ENCODE measurements at regions not wholly inside any gene's neighbourhood (a gene's known extent, or its start where the extent isn't known, plus 50 kb on each side); places are given as distances from the start of the nearest gene placed in this dataset.

DNA sequence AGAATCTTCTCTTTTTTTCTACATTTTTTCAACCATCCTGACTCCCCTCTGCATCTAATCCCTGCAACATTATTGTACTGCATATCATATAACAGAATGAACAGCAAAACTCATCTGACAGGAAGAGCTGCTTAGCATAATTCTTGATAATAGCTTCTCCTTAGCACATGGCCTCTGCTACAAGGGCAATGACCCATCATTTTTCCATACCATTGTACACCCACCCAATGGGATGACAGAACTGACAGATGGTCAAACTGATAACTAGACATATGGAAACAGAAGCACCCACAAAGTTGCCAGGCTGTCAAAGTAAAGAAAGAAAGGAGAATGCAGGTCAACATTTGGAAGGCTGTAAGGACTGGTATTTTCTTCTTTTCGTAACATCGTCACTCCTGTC, 390.4 kb upstream of the USP15 start:
- H3K27ac Mint-ChIP-seq = no peak overlapping the region
- H3K36me3 Mint-ChIP-seq (ENCODE audit: low read depth) = no peaks in the 10 kb centered on the region
- no peak overlapping the region for H3K4me3 Mint-ChIP-seq
- H3K9me3 Mint-ChIP-seq = no peaks in the 10 kb centered on the region
- H3K4me1 Mint-ChIP-seq = peaks cover 7% of the 10 kb centered on the region
- no peaks in the 10 kb centered on the region for H3K27me3 Mint-ChIP-seq (ENCODE audit: low read depth)
- TF ChIP-seq, protein P1, sequence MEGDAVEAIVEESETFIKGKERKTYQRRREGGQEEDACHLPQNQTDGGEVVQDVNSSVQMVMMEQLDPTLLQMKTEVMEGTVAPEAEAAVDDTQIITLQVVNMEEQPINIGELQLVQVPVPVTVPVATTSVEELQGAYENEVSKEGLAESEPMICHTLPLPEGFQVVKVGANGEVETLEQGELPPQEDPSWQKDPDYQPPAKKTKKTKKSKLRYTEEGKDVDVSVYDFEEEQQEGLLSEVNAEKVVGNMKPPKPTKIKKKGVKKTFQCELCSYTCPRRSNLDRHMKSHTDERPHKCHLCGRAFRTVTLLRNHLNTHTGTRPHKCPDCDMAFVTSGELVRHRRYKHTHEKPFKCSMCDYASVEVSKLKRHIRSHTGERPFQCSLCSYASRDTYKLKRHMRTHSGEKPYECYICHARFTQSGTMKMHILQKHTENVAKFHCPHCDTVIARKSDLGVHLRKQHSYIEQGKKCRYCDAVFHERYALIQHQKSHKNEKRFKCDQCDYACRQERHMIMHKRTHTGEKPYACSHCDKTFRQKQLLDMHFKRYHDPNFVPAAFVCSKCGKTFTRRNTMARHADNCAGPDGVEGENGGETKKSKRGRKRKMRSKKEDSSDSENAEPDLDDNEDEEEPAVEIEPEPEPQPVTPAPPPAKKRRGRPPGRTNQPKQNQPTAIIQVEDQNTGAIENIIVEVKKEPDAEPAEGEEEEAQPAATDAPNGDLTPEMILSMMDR (IDR thresholded peaks at IDR 0.05; ENCODE audit: unreplicated experiment in 3 of 3) = no peak

DNA sequence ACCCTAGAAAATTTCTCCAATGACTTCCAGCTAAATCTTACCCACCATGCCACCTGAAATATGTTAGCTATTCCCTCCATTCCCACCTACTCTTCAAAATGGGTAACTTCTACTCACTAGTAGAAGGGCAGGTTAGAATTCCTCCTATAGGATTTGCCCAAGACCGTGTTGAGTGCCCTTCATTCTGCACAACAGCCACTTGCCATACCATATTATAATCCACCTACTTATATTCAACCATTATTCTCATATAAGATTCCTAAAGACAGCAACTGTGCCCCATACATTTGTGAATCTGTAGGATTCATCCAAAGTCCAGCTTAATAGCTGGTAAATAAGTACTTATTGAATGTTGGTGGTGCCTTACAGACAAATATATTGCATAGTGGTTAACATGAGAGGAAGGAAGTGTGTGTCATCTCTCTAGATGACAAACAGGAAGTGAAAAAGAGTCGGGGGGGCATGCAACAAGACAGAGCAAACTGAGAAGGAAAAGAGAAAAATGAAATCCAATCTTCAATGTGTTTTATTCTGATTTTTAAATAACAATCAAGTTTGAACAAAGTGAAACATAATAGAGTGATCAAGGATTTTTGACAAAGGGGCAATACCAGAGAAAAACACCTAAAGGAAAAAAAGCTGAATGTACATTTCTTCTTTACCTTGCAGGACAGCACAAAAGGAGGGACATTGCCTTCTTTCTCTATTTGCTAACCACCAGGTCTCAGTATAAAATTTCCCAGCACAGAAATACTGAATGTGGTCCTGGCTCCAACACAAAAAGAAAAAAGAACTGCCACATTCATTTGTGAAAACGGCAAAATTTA, 389.3 kb upstream of the USP15 start:
- TF ChIP-seq, protein P1 (IDR thresholded peaks at IDR 0.05; ENCODE audit: unreplicated experiment in 3 of 3) = no peak
- no peak overlapping the region for H3K27ac Mint-ChIP-seq

DNA sequence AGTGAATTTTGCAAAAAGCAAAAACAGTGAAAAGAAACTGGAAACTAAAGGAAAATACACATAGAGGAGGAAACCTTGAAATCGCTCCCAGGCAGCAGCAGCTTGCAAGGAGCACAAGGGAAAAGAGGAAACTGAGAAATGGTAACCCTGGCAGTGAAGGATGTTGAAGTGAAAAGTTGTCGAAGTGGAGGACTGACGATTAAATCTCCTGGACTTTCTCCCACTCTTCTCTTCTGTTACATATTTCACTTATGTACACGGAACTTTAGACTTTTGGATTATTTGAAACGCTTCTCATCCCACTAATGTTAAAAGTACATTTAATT, 388.8 kb upstream of the USP15 start:
- no peaks in the 10 kb centered on the region for H3K36me3 Mint-ChIP-seq (ENCODE audit: low read depth)
- no peaks in the 10 kb centered on the region for H3K27me3 Mint-ChIP-seq (ENCODE audit: low read depth)
- no peak overlapping the region for H3K27ac Mint-ChIP-seq
- TF ChIP-seq, protein P1 (IDR thresholded peaks at IDR 0.05; ENCODE audit: unreplicated experiment in 3 of 3) = no peak
- H3K4me3 Mint-ChIP-seq = no peak overlapping the region
- H3K4me1 Mint-ChIP-seq = no peaks in the 10 kb centered on the region
- no peaks in the 10 kb centered on the region for H3K9me3 Mint-ChIP-seq

More for the DNA sequence above, 389.3 kb upstream of the USP15 start:
- H3K9me3 Mint-ChIP-seq = no peaks in the 10 kb centered on the region
- H3K4me1 Mint-ChIP-seq = no peaks in the 10 kb centered on the region
- no peaks in the 10 kb centered on the region for H3K36me3 Mint-ChIP-seq (ENCODE audit: low read depth)
- H3K27me3 Mint-ChIP-seq (ENCODE audit: low read depth) = no peaks in the 10 kb centered on the region
- no peak overlapping the region for H3K4me3 Mint-ChIP-seq

DNA sequence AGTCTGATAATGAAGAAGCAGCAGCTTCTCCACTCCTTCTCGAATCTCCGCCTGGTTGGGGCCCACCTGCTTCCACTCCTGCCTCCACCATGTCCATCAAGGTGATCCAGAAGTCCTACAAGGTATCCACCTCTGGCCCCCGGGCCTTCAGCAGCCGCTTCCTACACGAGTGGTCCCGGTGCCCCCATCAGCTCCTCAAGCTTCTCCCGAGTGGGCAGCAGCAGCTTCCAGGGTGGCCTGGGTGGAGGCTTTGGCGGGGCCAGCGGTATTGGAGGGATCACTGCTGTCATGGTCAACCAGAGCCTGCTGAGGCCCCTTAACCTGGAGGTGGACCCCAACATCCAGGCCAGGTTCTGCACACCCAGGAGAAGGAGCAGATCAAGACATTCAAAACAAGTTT, 381.0 kb upstream of the USP15 start:
- H3K27me3 Mint-ChIP-seq (ENCODE audit: low read depth) = no peaks in the 10 kb centered on the region
- H3K36me3 Mint-ChIP-seq (ENCODE audit: low read depth) = no peaks in the 10 kb centered on the region
- H3K27ac Mint-ChIP-seq = no peak overlapping the region
- TF ChIP-seq, protein P1 (IDR thresholded peaks at IDR 0.05; ENCODE audit: unreplicated experiment in 3 of 3) = no peak
- H3K9me3 Mint-ChIP-seq = peaks cover 2% of the 10 kb centered on the region
- no peaks in the 10 kb centered on the region for H3K4me1 Mint-ChIP-seq
- no peak overlapping the region for H3K4me3 Mint-ChIP-seq

DNA sequence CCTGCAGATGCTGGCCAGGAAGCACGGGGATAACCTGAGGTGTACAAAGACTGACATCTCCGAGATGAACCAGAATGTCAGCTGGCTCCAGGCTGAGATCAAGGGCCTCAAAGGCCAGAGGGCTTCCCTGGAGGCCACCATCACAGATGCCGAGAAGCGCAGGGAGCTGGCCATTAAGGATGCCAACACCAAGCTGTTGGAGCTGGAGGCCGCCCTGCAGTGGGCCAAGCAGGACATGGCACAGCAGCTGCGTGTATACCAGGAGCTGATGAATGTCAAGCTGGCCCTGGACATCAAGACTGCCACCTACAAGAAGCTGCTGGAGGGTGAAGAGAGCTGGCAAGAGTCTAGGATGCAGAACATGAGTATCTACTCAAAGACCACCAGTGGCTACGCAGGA, 380.0 kb upstream of the USP15 start:
- TF ChIP-seq, protein P1 (IDR thresholded peaks at IDR 0.05; ENCODE audit: unreplicated experiment in 3 of 3) = no peak
- no peak overlapping the region for H3K4me3 Mint-ChIP-seq
- H3K27me3 Mint-ChIP-seq (ENCODE audit: low read depth) = no peaks in the 10 kb centered on the region
- H3K27ac Mint-ChIP-seq = no peak overlapping the region
- H3K4me1 Mint-ChIP-seq = no peaks in the 10 kb centered on the region
- no peaks in the 10 kb centered on the region for H3K36me3 Mint-ChIP-seq (ENCODE audit: low read depth)
- H3K9me3 Mint-ChIP-seq = peaks cover 2% of the 10 kb centered on the region

DNA sequence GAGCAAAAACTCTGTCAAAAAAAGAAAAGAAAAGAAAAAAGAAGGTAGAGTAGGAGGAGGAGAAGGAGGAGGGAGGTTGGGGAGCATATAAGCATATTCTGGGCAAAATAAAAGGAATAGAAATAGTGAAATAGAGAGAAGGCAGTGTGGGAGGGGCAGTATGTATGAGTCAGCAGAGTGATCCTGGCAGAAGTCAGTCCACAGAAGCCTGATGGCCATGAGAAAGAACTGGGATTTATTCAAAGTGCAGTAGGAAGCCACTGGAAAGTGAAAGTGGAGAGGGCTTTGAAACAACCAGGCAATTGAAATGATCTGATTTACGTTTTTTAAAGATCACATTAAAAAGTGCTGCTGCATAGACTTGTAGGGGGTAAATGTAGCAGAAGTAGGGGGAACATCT, 368.6 kb upstream of the USP15 start:
- no peak overlapping the region for H3K4me3 Mint-ChIP-seq
- no peaks in the 10 kb centered on the region for H3K4me1 Mint-ChIP-seq
- no peak overlapping the region for H3K27ac Mint-ChIP-seq
- H3K27me3 Mint-ChIP-seq (ENCODE audit: low read depth) = no peaks in the 10 kb centered on the region
- H3K9me3 Mint-ChIP-seq = no peaks in the 10 kb centered on the region
- TF ChIP-seq, protein P1 (IDR thresholded peaks at IDR 0.05; ENCODE audit: unreplicated experiment in 3 of 3) = no peak
- no peaks in the 10 kb centered on the region for H3K36me3 Mint-ChIP-seq (ENCODE audit: low read depth)

Data from nephron (organoid).